Hematopoietic multipotent progenitor cell treated with erythropoietin and hydrocortisone succinate and interleukin-3 and kit ligand, for 8 days (in vitro differentiated cells): ENCODE measurements at regions not wholly inside any gene's neighbourhood (a gene's known extent, or its start where the extent isn't known, plus 50 kb on each side); places are given as distances from the start of the nearest gene placed in this dataset.
"Not testable (repeated sequence)": the region's sequence is repeated elsewhere in the genome, so short reads cannot be mapped to it uniquely, and the experiment has no call there.

Experiments used
- DNase-seq: peaks from one replicate; pipeline ENCODE4 v3.0.0-alpha.2; 2015

- no peak for DNase-seq
These were observed 480.0 kb upstream of the JAG1 start for GRCh38 chr20:11153819-11154218.

GRCh38 chr20:11155156-11155756 is 481.5 kb upstream of the JAG1 start:
- DNase-seq = no peak

GRCh38 chr20:11156922-11157321 is 483.1 kb upstream of the JAG1 start:
- no peak for DNase-seq

GRCh38 chr20:11158146-11158545 is 484.3 kb upstream of the JAG1 start:
- no peak for DNase-seq

GRCh38 chr20:11158589-11158988 is 484.8 kb upstream of the JAG1 start:
- no peak for DNase-seq

- DNase-seq = no peak
These were observed 485.9 kb upstream of the JAG1 start for GRCh38 chr20:11159728-11160127.

GRCh38 chr20:11162026-11162775 is 488.4 kb upstream of the JAG1 start:
- DNase-seq = no peak

- DNase-seq = no peak
These were observed 492.0 kb upstream of the JAG1 start for GRCh38 chr20:11165789-11166188.

GRCh38 chr20:11166712-11167111 is 492.9 kb upstream of the JAG1 start:
- no peak for DNase-seq

- no peak for DNase-seq
These were observed 494.2 kb upstream of the JAG1 start for GRCh38 chr20:11168026-11168425.

- no peak for DNase-seq
These were observed 496.2 kb upstream of the JAG1 start for GRCh38 chr20:11170025-11170424.

- no peak for DNase-seq
These were observed 496.8 kb upstream of the JAG1 start for GRCh38 chr20:11170565-11170964.

- DNase-seq = no peak
These were observed 499.1 kb upstream of the JAG1 start for GRCh38 chr20:11172881-11173280.

- no peak for DNase-seq
These were observed 500.1 kb upstream of the JAG1 start for GRCh38 chr20:11173916-11174315.

- DNase-seq = no peak
These were observed 501.1 kb upstream of the JAG1 start for GRCh38 chr20:11174861-11175260.

- no peak for DNase-seq
These were observed 502.6 kb upstream of the JAG1 start for GRCh38 chr20:11176431-11176830.

- no peak for DNase-seq
These were observed 505.3 kb upstream of the JAG1 start for GRCh38 chr20:11178946-11179654.

GRCh38 chr20:11180186-11180585 is 506.4 kb upstream of the JAG1 start:
- no peak for DNase-seq

GRCh38 chr20:11181129-11181528 is 507.3 kb upstream of the JAG1 start:
- DNase-seq = not testable (repeated sequence)

GRCh38 chr20:11181966-11182365 is 508.2 kb upstream of the JAG1 start:
- no peak for DNase-seq

GRCh38 chr20:11182720-11183119 is 508.9 kb upstream of the JAG1 start:
- DNase-seq = peak; percentile 38

- DNase-seq = no peak
These were observed 512.7 kb upstream of the JAG1 start for GRCh38 chr20:11186301-11187008.

GRCh38 chr20:11188843-11189603 is 515.2 kb upstream of the JAG1 start:
- no peak for DNase-seq
